Renal pelvis (tissue), 1 donor: ENCODE measurements at regions not wholly inside any gene's neighbourhood (a gene's known extent, or its start where the extent isn't known, plus 50 kb on each side); places are given as distances from the start of the nearest gene placed in this dataset.
"Not testable (repeated sequence)": the region's sequence is repeated elsewhere in the genome, so short reads cannot be mapped to it uniquely, and the experiment has no call there.

Source experiments
- DNase-seq: peaks from one replicate; pipeline ENCODE4 v3.0.0-alpha.2; 2013

- no peak for DNase-seq
Observed at GRCh38 chr21:35568643-35569042, 491.7 kb downstream of the SETD4 start.

- no peak for DNase-seq
Observed at GRCh38 chr21:35566874-35567273, 493.5 kb downstream of the SETD4 start.

GRCh38 chr21:35565204-35565611 is 495.1 kb downstream of the SETD4 start:
- DNase-seq: no peak

GRCh38 chr21:35563885-35564451 is 496.4 kb downstream of the SETD4 start:
- DNase-seq: no peak

- DNase-seq: no peak
Observed at GRCh38 chr21:35562876-35563275, 497.4 kb downstream of the SETD4 start.

- DNase-seq: no peak
Observed at GRCh38 chr21:35561116-35561515, 499.2 kb downstream of the SETD4 start.

- DNase-seq: no peak
Observed at GRCh38 chr21:35559829-35560225, 500.5 kb downstream of the SETD4 start.

GRCh38 chr21:35559128-35559828 is 501.0 kb downstream of the SETD4 start:
- no peak for DNase-seq

GRCh38 chr21:35556536-35556935 is 503.8 kb downstream of the SETD4 start:
- no peak for DNase-seq

GRCh38 chr21:35552483-35552882 is 503.4 kb upstream of the RUNX1 start:
- DNase-seq: not testable (repeated sequence)

- DNase-seq: no peak
Observed at GRCh38 chr21:35548904-35549615, 500.0 kb upstream of the RUNX1 start.

- no peak for DNase-seq
Observed at GRCh38 chr21:35547946-35548774, 499.1 kb upstream of the RUNX1 start.

- DNase-seq: no peak
Observed at GRCh38 chr21:35543746-35544145, 494.6 kb upstream of the RUNX1 start.

- DNase-seq: no peak
Observed at GRCh38 chr21:35540950-35541638, 492.0 kb upstream of the RUNX1 start.

- DNase-seq: no peak
Observed at GRCh38 chr21:35538386-35538785, 489.3 kb upstream of the RUNX1 start.

GRCh38 chr21:35537604-35538003 is 488.5 kb upstream of the RUNX1 start:
- no peak for DNase-seq

GRCh38 chr21:35533893-35534292 is 484.8 kb upstream of the RUNX1 start:
- no peak for DNase-seq

GRCh38 chr21:35530766-35531165 is 481.7 kb upstream of the RUNX1 start:
- DNase-seq: no peak

GRCh38 chr21:35529171-35529863 is 480.2 kb upstream of the RUNX1 start:
- peak; percentile 17 for DNase-seq

GRCh38 chr21:35528116-35529042 is 479.3 kb upstream of the RUNX1 start:
- DNase-seq: peak; percentile 57
